ENCODE measurements at regions not wholly inside any gene's neighbourhood (a gene's known extent, or its start where the extent isn't known, plus 50 kb on each side); places are given as distances from the start of the nearest gene placed in this dataset.

GRCh38 chr16:65932350-65933072, 434.0 kb upstream of the CDH5 start:
- intact Hi-C loops (cut with micrococcal nuclease), result no loop called here

DNA sequence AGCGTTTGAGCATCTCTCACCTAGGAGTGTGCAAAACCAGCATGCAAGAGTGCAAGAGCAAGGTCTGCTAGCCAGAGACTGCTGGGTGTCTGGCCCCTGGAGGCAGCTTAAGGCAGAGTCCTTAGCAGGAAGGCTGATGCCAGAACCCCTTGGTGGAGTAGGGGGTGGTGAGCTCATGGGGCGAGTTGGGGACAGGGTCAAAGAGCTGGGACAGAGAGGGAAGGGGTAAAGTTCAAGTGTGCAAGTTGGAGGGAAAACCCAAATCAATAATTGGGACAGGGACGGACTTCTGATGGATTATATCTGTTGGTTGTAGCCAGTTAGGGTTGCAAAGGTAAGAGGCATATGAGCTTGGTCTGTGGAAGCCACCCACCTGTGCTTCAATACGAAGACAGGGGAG, 443.6 kb upstream of the CDH5 start:
- intact Hi-C loops (cut with micrococcal nuclease), result no loop called here

- intact Hi-C loops (cut with micrococcal nuclease), result no loop called here
These were observed 446.5 kb upstream of the CDH5 start for GRCh38 chr16:65919986-65920376.

GRCh38 chr16:65919145-65919985, 447.1 kb upstream of the CDH5 start:
- intact Hi-C loops (cut with micrococcal nuclease), result no loop called here

GRCh38 chr16:65917466-65917865, 449.0 kb upstream of the CDH5 start:
- intact Hi-C loops (cut with micrococcal nuclease), result no loop called here

- intact Hi-C loops (cut with micrococcal nuclease), result no loop called here
These were observed 449.5 kb upstream of the CDH5 start for GRCh38 chr16:65916995-65917394.

DNA sequence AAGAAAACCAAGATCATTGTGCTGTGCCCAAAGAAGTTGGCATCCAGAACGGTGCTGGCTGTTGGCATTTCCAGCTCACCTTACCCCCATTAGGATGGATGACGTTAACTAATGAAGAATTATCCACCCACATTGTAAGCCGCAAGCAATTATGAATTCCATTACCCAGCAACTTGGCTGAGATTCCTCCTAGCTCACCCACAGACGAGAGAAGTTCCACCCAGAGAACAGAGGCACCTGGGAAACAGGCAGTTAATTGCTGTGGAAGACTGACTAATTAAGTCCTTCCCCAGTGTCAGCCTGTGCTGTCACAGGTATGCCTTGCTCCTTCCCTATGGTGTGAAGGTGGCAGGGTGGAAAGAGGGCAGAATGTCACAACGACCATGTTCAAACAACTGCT, 456.2 kb upstream of the CDH5 start:
- intact Hi-C loops (cut with micrococcal nuclease), result no loop called here

- intact Hi-C loops (cut with micrococcal nuclease), result no loop called here
These were observed 457.0 kb upstream of the CDH5 start for GRCh38 chr16:65909310-65910050.

DNA sequence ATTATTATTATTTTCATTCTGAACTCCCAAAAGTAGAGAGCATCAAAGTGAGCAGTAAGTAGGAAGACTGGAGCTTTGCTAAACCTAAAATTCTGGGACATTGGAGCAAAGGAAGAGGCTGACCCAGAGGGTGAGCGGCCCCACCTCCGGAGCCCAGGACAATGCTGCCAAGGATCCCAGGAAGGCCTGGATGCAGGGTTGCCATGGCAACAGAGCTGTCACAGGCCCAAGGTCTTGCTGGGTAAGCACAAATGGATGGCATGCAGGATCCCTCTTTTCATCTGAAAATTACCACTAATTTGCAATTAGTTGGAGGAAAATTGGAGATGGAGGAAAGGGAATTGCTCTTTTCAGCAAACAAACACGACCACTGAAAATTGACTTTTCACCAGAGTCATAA, 457.9 kb upstream of the CDH5 start:
- intact Hi-C loops (cut with micrococcal nuclease), result no loop called here

- intact Hi-C loops (cut with micrococcal nuclease), result no loop called here
These were observed 461.2 kb upstream of the CDH5 start for GRCh38 chr16:65905331-65905730.

GRCh38 chr16:65896448-65897153, 469.9 kb upstream of the CDH5 start:
- intact Hi-C loops (cut with micrococcal nuclease), result no loop called here

- intact Hi-C loops (cut with micrococcal nuclease), result no loop called here
These were observed 470.6 kb upstream of the CDH5 start for GRCh38 chr16:65895906-65896305.

- intact Hi-C loops (cut with micrococcal nuclease), result no loop called here
These were observed 471.0 kb upstream of the CDH5 start for GRCh38 chr16:65895486-65895885.

DNA sequence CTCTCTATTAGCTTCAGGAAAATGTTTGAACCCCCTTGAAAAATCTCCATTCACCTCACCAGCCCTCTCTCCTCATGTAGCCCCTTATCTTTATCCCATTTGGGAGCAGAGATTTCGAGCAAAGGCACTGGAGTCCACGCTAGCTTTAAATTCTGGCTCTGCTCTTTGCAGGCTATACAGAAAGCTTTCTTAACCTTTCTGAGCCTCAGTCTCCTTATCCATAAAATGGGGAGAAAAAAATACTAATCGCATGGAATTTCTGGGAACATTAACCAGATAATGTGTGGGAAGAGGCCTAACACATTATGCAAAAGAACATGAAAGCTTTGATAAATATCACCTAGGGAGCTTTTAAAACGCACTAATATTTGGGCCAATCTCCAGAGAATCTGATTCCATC, 476.3 kb upstream of the CDH5 start:
- intact Hi-C loops (cut with micrococcal nuclease), result no loop called here

DNA sequence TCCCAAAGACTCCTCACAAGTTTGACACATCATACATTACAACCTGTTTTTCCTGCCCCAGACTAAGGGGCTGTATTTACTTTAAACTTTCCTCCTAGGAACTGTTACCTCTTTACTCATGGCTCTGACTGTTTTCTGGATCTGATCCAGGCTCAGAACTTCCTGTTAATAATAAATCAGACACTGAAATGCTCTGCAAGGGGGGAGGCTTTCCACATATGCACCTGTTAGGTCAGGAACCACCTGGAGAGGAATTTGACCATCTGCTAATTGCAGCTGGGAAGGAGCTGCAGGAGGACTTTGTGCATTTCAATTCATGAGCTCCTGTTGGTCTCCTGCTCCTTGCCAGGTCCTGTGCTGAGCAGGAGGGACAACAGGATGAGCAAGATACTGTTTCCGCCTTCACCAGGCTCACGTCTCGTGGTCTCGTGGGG, 476.9 kb upstream of the CDH5 start:
- intact Hi-C loops (cut with micrococcal nuclease), result no loop called here

GRCh38 chr16:65888201-65888600, 478.3 kb upstream of the CDH5 start:
- intact Hi-C loops (cut with micrococcal nuclease), result no loop called here

- intact Hi-C loops (cut with micrococcal nuclease), result no loop called here
These were observed 482.5 kb upstream of the CDH5 start for GRCh38 chr16:65884018-65884417.

DNA sequence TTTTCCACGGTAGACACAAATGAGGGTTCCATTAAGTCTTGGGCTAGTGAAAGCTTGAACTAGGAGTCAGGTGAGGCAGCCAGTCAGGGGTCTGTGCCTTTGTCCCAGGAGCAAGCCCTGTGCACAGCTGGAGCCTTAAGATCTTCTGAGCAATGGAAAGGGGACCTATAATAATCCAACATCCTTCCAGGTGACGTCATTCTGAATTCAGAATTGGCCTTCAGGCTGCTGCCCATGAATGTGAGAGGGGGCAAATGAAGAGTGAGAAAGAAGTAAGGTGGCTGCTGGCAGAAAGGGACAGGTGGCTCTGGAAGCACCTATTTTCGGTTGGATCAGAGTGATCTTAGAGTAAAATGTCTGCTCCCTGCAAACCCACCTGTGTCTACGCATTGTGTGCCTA, 488.1 kb upstream of the CDH5 start:
- intact Hi-C loops (cut with micrococcal nuclease), result no loop called here

DNA sequence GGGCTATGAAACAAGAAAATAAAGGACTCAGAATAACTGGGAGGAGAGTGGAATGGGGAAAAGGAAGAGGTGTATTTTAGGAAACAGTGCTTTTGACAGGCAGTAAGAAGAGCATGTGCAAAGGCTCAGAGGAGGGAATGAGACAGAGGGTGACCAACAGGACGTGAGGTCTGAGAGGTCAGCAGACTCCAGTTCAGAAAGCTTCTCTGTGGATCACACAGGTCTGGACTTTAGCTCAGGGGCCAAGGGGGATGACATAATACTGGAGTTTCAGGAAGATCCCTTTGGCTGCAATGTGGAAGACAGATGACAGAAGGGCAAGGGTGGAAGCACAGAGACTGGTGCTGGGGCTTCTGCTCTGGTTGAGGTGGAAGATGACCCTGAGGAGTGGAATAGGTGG, 489.9 kb upstream of the CDH5 start:
- intact Hi-C loops (cut with micrococcal nuclease), result no loop called here

- intact Hi-C loops (cut with micrococcal nuclease), result no loop called here
These were observed 490.5 kb upstream of the CDH5 start for GRCh38 chr16:65876056-65876408.

- intact Hi-C loops (cut with micrococcal nuclease), result no loop called here
These were observed 491.0 kb upstream of the CDH5 start for GRCh38 chr16:65875381-65876055.
